HEK293 (cell line): ENCODE measurements at regions not wholly inside any gene's neighbourhood (a gene's known extent, or its start where the extent isn't known, plus 50 kb on each side); places are given as distances from the start of the nearest gene placed in this dataset.

Experiments
- CTCF ChIA-PET: fragments of 350-600 bp; formaldehyde crosslinking; extraction: SDS; loops from one replicate; lab custom pipeline; 2021; ENCODE audit warnings: antibody characterized with exemption; lab: Yijun Ruan, JAX
- POLR2A ChIA-PET: fragments of 300-600 bp; formaldehyde crosslinking; extraction: SDS; loops from one replicate; lab custom pipeline; 2020; ENCODE audit warnings: antibody characterized with exemption, inconsistent platforms; lab: Yijun Ruan, JAX
- H3K27ac ChIP-seq: fragments of 200-500 bp; sonication (Bioruptor generic); 2 replicates; pipeline ENCODE4 v1.5.1; 2014; ENCODE audit warnings: low read depth, low read length, control low read depth, inconsistent platforms; ENCODE audit errors: extremely low read depth
- H3K36me3 ChIP-seq, 2 experiments: fragments of 200-500 bp in 1 of 2; sonication (Bioruptor generic) in 1 of 2; 1 replicate in 1 of 2; 2 replicates in 1 of 2; pipeline ENCODE4 v1.5.1; 2014 to 2017; ENCODE audit warnings: inconsistent platforms in 2 of 2, low read length in 2 of 2; ENCODE audit not compliant: control insufficient read depth in 2 of 2, insufficient read depth in 1 of 2
- H3K4me1 ChIP-seq: fragments of 200-500 bp; sonication (Bioruptor generic); 2 replicates; pipeline ENCODE4 v1.5.1; 2014; ENCODE audit warnings: mild to moderate bottlenecking, low read length, inconsistent platforms; ENCODE audit not compliant: control insufficient read depth, insufficient read depth
- H3K4me3 ChIP-seq: 2 replicates; pipeline ENCODE4 v1.5.1; 2011; ENCODE audit warnings: low read depth, mild to moderate bottlenecking, control low read depth, low read length, moderate library complexity
- H3K9me3 ChIP-seq: fragments of 200-500 bp; sonication (Bioruptor generic); 2 replicates; pipeline ENCODE4 v1.5.1; 2014; ENCODE audit warnings: low read depth, low read length, inconsistent platforms; ENCODE audit not compliant: control insufficient read depth, insufficient read depth
- KLF10 ChIP-seq: fragments of 450-650 bp; IDR thresholded peaks from 2 replicates; pipeline ENCODE4 v1.5.1; 2018; ENCODE audit warnings: missing biosample characterization, mild to moderate bottlenecking, missing genetic modification characterization
- KLF7 ChIP-seq: fragments of 450-650 bp; formaldehyde crosslinking; IDR thresholded peaks from 2 replicates; pipeline ENCODE4 v1.5.1; 2016; ENCODE audit warnings: missing biosample characterization, missing genetic modification characterization, borderline replicate concordance
- PRDM2 ChIP-seq: fragments of 450-650 bp; formaldehyde crosslinking; IDR thresholded peaks from 2 replicates; pipeline ENCODE4 v1.5.1; 2016; ENCODE audit warnings: missing biosample characterization, missing genetic modification characterization, borderline replicate concordance
- SCRT1 ChIP-seq: fragments of 450-650 bp; formaldehyde crosslinking; IDR thresholded peaks from 2 replicates; pipeline ENCODE4 v1.5.1; 2016; ENCODE audit warnings: missing biosample characterization, missing genetic modification characterization, borderline replicate concordance
- ZBTB44 ChIP-seq: fragments of 450-650 bp; IDR thresholded peaks from 2 replicates; pipeline ENCODE4 v1.5.1; 2018; ENCODE audit warnings: missing biosample characterization, mild to moderate bottlenecking, missing genetic modification characterization
- ZNF266 ChIP-seq: fragments of 450-650 bp; formaldehyde crosslinking; IDR thresholded peaks from 2 replicates; pipeline ENCODE4 v1.5.1; 2016; ENCODE audit warnings: missing biosample characterization, missing genetic modification characterization, low read depth
- ZNF354C ChIP-seq: fragments of 450-650 bp; formaldehyde crosslinking; IDR thresholded peaks from 2 replicates; pipeline ENCODE4 v1.5.1; 2016; ENCODE audit warnings: missing biosample characterization, missing genetic modification characterization, low read depth, borderline replicate concordance
- ZNF416 ChIP-seq: fragments of 450-650 bp; formaldehyde crosslinking; IDR thresholded peaks from 2 replicates; pipeline ENCODE4 v1.5.1; 2016; ENCODE audit warnings: missing biosample characterization, missing genetic modification characterization
- ZNF518A ChIP-seq: fragments of 450-650 bp; formaldehyde crosslinking; conservative IDR thresholded peaks from 2 replicates; pipeline ENCODE4 v1.5.1; 2016; ENCODE audit warnings: low read depth, missing biosample characterization, missing genetic modification characterization
- ZNF639 ChIP-seq: fragments of 450-650 bp; formaldehyde crosslinking; IDR thresholded peaks from 2 replicates; pipeline ENCODE4 v1.5.1; 2016; ENCODE audit warnings: missing biosample characterization, missing genetic modification characterization
- ZNF654 ChIP-seq: fragments of 450-650 bp; formaldehyde crosslinking; IDR thresholded peaks from 2 replicates; pipeline ENCODE4 v1.5.1; 2016; ENCODE audit warnings: low read depth, missing biosample characterization, missing genetic modification characterization
- ZNF692 ChIP-seq: fragments of 450-650 bp; formaldehyde crosslinking; IDR thresholded peaks from 2 replicates; pipeline ENCODE4 v1.5.1; 2016; ENCODE audit warnings: missing biosample characterization, missing genetic modification characterization
- TF ChIP-seq, protein P1 (sequence below): fragments of 450-650 bp; formaldehyde crosslinking; IDR thresholded peaks from 2 replicates; pipeline ENCODE4 v1.5.1; 2016; ENCODE audit warnings: missing biosample characterization, missing genetic modification characterization

DNA sequence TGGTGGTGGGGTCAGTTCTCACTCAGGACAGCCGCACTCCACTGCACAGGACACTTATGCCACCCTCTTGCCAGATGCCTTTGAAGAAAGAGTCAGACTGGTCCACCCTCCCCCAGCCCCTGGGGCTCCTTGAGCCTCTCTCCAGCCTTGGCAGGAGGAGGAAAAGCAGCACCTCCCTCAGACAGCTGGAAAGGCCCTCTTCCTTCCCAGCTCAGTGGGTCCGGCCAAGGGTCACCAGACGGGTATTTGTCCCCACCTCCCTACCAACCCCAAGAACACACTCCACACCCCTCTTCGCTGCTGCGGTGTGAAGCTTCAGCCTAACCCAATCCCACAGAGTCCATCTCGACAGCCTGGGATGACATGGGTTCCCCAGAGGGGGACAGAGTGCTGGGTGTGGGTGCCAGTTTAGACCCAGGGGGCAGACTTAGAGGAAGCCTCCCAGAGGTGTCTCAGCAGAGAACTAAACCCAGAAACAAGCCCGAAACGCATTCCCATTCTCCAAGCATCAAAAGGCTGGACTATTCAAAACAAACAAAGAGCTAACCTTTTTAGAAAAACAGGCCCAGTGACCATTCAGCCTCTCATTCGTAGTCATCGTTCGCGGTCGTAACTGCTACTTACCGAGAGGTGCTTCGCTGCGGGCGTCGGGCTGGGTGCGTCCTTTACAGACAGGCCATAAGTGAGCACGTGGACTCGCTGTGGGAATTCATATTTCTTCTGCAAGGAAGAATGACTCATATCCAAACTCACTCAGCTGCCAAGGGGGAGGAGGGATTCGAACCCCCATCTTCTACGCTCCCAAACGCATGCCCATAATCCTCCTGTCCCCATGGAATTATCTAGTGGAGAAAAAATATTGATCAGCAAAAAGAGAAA lies 57.5 kb upstream of the ANO1 start (continued):
- TF ChIP-seq PRDM2 (tag by site-specific recombination): no peak

GRCh38 chr11:70021586-70021985 lies 56.5 kb upstream of the ANO1 start:
- POLR2A ChIA-PET: no interaction called here
- H3K4me3 ChIP-seq: no peak overlapping the region
- no peaks in the 10 kb centered on the region for H3K9me3 ChIP-seq
- no peak overlapping the region for H3K27ac ChIP-seq
- TF ChIP-seq, protein P1, sequence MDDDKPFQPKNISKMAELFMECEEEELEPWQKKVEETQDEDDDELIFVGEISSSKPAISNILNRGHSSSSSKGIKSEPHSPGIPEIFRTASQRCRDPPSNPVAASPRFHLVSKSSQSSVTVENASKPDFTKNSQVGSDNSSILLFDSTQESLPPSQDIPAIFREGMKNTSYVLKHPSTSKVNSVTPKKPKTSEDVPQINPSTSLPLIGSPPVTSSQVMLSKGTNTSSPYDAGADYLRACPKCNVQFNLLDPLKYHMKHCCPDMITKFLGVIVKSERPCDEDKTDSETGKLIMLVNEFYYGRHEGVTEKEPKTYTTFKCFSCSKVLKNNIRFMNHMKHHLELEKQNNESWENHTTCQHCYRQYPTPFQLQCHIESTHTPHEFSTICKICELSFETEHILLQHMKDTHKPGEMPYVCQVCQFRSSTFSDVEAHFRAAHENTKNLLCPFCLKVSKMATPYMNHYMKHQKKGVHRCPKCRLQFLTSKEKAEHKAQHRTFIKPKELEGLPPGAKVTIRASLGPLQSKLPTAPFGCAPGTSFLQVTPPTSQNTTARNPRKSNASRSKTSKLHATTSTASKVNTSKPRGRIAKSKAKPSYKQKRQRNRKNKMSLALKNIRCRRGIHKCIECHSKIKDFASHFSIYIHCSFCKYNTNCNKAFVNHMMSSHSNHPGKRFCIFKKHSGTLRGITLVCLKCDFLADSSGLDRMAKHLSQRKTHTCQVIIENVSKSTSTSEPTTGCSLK (tag by site-specific recombination): no peak
- TF ChIP-seq ZNF354C (tag by site-specific recombination) (no peak), KLF7 (tag by site-specific recombination) (no peak), ZNF518A (tag by site-specific recombination) (no peak), ZNF266 (no peak), ZNF654 (no peak), ZNF416 (tag by site-specific recombination) (no peak), SCRT1 (tag by site-specific recombination) (no peak), ZBTB44 (tag by site-specific recombination) (no peak), ZNF639 (no peak), KLF10 (tag by site-specific recombination) (no peak), ZNF692 (no peak)
- TF ChIP-seq, all 188 proteins: peak for 0
- CTCF ChIA-PET: interaction anchor here (0.7 kb wide), 1 partner anchor 1479 kb away, joined by 3 read pairs; no protein-coding TSS in a partner anchor
- no peaks in the 10 kb centered on the region for H3K4me1 ChIP-seq
- no peaks in the 10 kb centered on the region for H3K36me3 ChIP-seq
